IMR-90 (cell line): ENCODE measurements at regions not wholly inside any gene's neighbourhood (a gene's known extent, or its start where the extent isn't known, plus 50 kb on each side); places are given as distances from the start of the nearest gene placed in this dataset.

Experiments
- BHLHE40 ChIP-seq: fragments of 150-350 bp; IDR thresholded peaks from 2 replicates; pipeline ENCODE4 v1.6.1; 2016; ENCODE audit warnings: mild to moderate bottlenecking, low read depth, low read length
- FOS ChIP-seq: fragments of 150-350 bp; IDR thresholded peaks from 2 replicates; pipeline ENCODE4 v1.6.1; 2016; ENCODE audit warnings: low read depth, low read length
- MAZ ChIP-seq: IDR thresholded peaks from 2 replicates; pipeline ENCODE4 v1.6.1; 2012; ENCODE audit warnings: low read depth, mild to moderate bottlenecking, low read length, improper control_type of control experiment, moderate library complexity, borderline replicate concordance
- MXI1 ChIP-seq: IDR thresholded peaks from 2 replicates; pipeline ENCODE4 v1.6.1; 2012; ENCODE audit warnings: low read depth, mild to moderate bottlenecking, low read length, moderate library complexity, borderline replicate concordance
- NFE2L2 ChIP-seq: fragments of 150-350 bp; IDR thresholded peaks from 2 replicates; pipeline ENCODE4 v1.6.1; 2016; ENCODE audit warnings: low read depth, mild to moderate bottlenecking, low read length
- POLR2A ChIP-seq: IDR thresholded peaks from 2 replicates; pipeline ENCODE4 v1.6.1; 2012; ENCODE audit warnings: mild to moderate bottlenecking, low read depth, low read length
- RAD21 ChIP-seq: IDR thresholded peaks from 2 replicates; pipeline ENCODE4 v1.6.1; 2012; ENCODE audit warnings: low read length, improper control_type of control experiment
- RCOR1 ChIP-seq: IDR thresholded peaks from 2 replicates; pipeline ENCODE4 v1.6.1; 2012; ENCODE audit warnings: mild to moderate bottlenecking, low read length, improper control_type of control experiment; ENCODE audit not compliant: insufficient replicate concordance
- SMC3 ChIP-seq: fragments of 150-350 bp; IDR thresholded peaks from 2 replicates; pipeline ENCODE4 v1.6.1; 2016; ENCODE audit warnings: low read depth, mild to moderate bottlenecking, antibody characterized with exemption, low read length, moderate library complexity
- TF ChIP-seq, protein P1 (sequence below): conservative IDR thresholded peaks from 2 replicates; pipeline ENCODE4 v1.5.1; 2012; ENCODE audit warnings: mild to moderate bottlenecking, low read depth, low read length, improper control_type of control experiment
- TF ChIP-seq, protein P2 (sequence below): fragments of 150-350 bp; IDR thresholded peaks from 2 replicates; pipeline ENCODE4 v1.6.1; 2017; ENCODE audit warnings: mild to moderate bottlenecking, antibody characterized with exemption, low read length, low read depth

DNA sequence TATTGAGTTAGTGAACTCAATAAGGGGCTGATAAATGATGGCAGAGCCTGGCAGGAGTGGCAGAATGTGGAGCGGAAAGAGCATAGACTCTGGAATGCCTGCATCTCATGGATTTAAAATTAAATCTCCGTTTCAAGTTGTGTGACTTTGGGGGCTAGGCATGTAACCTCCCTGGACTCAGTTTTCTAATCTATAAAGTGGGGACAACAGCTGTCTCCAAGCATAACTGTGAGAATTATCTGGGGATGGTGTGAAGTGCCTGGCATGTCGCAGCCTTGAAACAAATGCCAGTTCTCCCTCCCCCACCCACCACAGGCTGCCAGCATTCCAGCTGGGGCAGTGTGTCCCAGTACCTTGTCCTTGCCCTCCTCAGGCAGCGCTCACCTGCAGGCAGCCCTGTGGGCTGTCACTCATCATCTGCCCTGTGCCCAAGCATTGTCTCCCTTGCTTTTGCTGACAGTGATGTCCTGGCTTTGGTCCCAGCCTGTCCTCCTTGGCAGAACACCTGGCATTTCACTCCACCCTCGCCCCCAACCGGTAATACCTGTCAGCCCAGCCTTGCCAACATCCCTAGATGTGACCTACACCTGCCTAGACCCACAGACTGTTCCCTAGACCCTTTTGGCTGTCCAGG is 129.6 kb downstream of the MRM1 start:
- TF ChIP-seq, protein P1, sequence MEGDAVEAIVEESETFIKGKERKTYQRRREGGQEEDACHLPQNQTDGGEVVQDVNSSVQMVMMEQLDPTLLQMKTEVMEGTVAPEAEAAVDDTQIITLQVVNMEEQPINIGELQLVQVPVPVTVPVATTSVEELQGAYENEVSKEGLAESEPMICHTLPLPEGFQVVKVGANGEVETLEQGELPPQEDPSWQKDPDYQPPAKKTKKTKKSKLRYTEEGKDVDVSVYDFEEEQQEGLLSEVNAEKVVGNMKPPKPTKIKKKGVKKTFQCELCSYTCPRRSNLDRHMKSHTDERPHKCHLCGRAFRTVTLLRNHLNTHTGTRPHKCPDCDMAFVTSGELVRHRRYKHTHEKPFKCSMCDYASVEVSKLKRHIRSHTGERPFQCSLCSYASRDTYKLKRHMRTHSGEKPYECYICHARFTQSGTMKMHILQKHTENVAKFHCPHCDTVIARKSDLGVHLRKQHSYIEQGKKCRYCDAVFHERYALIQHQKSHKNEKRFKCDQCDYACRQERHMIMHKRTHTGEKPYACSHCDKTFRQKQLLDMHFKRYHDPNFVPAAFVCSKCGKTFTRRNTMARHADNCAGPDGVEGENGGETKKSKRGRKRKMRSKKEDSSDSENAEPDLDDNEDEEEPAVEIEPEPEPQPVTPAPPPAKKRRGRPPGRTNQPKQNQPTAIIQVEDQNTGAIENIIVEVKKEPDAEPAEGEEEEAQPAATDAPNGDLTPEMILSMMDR, result no peak
- TF ChIP-seq RAD21, result no peak
- TF ChIP-seq MAZ, result no peak
- no peak for TF ChIP-seq MXI1
- TF ChIP-seq POLR2A, result no peak
- TF ChIP-seq RCOR1, result no peak
- no peak for TF ChIP-seq NFE2L2
- TF ChIP-seq FOS, result no peak
- TF ChIP-seq SMC3, result no peak
- TF ChIP-seq, protein P2, sequence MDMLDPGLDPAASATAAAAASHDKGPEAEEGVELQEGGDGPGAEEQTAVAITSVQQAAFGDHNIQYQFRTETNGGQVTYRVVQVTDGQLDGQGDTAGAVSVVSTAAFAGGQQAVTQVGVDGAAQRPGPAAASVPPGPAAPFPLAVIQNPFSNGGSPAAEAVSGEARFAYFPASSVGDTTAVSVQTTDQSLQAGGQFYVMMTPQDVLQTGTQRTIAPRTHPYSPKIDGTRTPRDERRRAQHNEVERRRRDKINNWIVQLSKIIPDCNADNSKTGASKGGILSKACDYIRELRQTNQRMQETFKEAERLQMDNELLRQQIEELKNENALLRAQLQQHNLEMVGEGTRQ, result no peak
- no peak for TF ChIP-seq BHLHE40
